Fibroblast of gingiva (primary cell): ENCODE measurements at regions not wholly inside any gene's neighbourhood (a gene's known extent, or its start where the extent isn't known, plus 50 kb on each side); places are given as distances from the start of the nearest gene placed in this dataset.

Experiments
- DNase-seq: peaks from one replicate; pipeline ENCODE4 v3.0.0-alpha.2; 2011; ENCODE audit warnings: low read depth

DNA sequence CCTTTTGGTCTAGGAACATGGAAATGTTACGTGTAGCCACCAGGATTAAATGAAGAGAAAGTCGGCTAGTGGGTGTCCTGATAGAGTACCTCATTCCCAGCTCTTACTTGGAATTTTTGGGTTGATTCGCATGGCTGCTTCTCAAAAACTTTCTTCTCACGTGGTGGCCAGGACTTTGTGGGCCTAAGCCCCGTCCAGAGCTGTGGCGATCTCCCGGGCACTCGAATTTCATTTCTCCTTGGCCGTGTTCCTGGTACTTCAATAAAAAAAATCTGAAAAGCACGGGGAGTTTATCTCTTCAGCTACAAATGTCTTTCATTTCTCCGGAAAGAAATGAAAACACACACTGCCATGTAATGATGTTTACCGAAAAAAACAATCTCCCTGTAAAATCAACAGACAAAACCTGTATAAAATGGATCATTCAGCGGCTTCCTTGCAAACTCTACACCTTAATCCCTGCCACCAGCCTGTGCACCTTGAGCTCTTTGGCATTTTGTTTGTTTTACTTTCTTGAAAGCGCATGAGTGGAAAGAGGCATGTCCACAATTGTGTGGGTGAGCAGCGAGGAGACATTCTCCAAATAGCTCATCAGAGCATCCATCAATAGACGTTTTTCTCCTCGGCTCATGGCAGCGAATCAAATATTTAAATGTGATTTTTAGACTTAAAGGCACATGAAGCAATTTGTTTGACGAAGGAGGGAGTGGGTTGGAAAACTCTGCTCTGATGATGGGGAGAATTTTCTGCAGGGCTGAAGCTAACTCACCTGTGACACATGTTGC, 173.1 kb downstream of the TFAP2C start:
- DNase-seq: peak; percentile 50

DNA sequence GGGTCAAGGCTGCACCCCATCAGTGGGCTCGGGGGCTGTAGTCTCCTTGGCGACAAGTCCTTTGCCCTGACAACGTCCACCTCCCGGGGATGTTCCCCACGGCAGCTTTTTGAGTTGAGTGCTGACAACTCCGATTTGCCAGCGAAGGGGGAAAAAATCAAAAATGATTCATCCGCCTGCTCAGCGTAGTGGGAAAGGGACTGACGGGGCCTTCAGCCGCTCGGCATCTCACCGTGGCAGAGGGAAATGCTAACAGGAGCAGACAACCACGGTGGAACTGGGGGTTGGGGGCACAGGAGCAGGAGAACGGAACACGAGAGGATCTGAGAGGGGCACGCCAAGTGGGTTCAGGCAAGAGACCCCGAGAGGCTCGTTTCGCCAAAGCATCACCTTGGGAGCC, 173.7 kb downstream of the TFAP2C start:
- no peak for DNase-seq

DNA sequence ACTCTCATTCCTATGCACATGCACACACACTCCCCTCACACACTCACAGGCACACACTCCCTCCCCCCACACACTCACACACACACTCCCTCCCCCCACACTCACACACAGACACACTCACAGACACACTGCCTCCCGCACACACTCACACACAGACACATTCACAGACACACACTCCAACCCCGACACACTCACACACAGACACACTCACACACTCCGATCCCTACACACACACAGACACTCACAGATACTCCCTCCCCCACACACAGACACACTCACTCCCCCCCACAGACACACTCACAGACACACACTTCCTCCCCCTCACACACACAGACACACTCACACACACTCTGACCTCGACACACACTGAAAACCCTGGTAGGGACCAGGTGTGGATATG, 176.2 kb downstream of the TFAP2C start:
- DNase-seq: no peak

DNA sequence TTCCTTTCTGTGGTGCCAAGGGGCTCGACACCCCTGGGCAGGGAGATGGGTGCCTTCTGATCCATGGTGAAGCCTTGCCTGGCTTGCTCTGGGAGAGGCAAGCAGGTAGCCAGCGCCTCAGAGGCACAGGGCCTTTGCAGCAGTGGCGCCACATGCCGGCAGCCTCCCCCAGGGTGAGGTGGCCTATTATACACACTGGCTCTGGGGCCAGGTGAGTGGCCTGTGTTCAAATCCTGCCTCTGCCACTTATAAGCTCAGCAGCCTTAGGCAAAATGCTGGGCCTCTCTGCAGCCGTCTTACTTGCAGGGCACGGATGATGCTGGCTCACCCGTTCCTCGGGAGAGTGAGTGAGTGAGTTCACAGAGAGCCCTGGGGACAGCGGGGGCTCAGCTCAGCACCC, 176.9 kb downstream of the TFAP2C start:
- no peak for DNase-seq

DNA sequence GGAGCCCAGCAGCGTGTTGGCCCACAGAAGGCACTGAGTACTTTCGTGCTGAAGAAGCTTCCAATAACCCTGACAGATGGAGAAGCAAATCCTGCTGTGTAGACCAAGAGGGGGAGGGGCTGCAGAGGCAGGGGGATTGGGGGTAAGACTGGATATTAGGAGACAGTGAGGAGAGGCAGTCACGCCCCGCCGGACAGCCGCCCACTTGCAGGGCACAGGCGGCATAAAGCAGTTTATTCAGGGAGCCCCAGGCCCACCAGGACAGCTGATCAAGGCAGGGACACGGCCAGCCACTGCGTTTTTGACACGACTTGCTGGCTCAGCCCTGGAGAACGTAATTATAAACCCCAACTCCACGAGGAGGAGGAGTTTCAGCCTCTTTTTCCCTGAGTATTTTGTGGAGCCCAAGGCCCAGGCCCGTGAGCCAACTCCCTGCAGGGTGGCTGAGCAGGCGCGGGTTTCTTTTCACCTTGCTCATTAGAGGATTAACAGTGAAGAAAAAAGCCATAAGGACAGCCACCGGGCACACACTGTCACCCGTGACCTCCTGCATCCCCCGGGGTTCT, 177.9 kb downstream of the TFAP2C start:
- no peak for DNase-seq

DNA sequence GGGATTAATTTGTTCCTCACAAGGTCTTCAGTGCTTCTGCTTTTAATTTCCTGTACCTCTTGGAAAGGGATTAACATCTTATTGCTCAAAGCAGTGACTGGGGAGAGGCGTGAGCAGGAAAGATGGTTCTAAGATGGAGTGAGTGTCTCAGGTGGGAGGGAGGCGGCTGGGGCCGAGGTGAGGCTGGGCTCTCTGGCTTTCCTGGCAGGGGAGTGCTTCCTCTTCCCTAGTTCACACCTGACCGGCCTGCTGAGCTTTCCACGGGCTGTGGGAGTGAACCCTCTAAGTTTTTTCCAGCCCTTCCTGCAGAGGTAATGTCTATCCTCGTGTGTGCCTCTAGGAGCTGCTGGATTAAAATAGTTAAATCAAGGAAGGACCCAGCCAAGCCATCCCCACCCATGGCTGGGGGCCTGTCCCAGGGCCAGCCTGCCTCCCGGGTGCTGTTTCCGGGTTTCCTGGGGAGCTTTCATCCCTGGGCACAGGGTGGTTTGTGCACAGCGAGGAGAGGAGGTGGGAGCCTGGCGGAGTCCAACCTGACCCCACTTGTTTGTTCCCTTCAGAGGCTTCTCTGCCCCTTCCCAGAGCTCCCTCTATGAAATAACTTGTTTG, 179.1 kb downstream of the TFAP2C start:
- no peak for DNase-seq

DNA sequence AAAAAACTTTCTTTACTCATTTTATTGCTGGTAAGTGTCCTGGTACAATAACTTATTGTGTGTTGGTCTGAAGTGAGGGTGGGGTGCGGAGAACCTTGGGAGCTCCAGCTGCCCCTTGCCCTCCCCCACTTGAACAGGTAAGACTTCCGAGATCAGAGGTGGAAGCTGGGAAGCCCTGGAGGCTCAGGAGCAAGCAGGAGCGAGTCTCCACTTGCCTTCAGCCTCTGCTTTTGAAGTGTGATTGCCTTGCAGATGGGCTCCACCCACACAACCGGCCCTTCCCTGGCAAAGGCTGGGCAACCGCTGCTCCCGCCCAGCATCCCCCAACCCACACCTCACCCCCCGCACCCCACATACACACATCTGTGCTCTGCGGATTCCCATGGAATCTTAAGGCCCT, 179.6 kb downstream of the TFAP2C start:
- no peak for DNase-seq

DNA sequence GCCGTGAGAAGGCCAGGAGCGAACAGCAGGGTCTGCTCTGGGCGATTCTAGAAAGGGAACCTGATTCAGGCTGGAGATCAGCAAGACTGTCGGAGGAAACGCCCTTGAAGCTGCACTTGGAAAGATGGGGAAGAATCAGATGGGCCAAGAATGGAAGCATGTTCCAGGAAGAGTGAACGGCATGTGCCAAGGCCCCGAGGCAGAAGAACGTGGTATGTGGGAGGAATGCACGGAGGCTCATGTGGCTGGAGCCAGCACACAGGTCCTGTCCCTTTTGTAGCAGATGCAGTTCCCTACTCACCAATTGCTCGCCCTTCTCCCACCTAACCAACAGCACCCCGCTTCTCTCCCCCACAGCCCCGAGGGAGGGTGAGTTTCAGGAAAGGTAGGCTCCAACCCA, 180.6 kb downstream of the TFAP2C start:
- DNase-seq: no peak

DNA sequence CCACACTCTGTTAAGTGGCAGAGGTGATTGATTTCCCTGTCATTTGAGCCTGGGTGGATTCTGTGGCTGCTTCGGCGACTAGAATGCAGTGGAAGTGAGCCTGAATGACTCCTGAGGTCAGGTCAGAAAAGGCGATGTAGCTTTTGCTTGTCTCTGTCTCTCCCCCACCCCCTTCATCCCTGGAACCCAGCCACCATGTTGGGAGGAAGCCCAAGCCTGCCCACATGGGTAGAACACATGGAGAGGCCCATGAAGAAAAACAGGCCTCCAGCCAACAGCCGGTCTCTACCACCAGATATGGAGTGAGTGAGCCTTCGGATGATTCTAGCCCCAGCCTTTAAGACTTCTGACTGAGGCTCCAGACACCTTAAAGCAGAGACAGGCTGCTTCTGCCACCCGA, 181.0 kb downstream of the TFAP2C start:
- no peak for DNase-seq

DNA sequence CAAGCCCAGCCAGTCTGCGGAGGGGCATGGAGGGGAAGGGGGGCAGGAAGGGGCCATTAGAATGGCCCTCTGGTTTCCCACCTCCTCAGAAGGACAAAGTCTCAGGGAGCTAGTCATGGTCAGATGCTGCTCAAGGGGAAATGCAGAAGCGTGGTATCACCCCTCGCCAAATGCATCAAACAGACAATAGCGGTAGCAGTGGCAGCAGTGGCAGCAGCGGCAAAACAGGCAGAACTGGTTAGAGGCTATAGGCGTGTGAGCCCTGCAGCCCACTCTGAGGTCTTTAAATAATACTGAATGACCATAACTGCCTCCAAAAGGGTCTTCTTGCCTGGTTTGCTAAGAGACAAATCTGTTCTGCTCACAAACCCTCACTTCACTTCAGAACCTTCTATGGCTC, 186.7 kb downstream of the TFAP2C start:
- DNase-seq: no peak

DNA sequence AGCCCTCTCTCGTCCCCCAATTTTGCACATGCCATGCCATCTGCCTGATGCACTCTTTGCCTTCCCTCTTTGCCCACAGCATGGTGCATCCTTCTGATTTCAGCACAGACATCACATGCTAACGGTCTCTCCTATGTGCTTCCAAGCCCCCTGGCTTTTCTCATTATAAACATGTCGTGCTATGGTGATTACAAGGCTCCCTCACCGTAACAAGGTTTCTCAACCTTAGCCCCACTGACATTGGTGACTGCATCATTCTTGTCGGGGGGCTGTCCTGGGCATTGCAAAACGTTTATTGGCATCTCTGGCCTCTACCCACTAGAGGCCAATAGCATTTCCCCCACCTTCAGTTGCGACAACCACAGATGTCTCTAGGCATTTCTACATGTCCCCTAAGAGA, 187.2 kb downstream of the TFAP2C start:
- DNase-seq: peak; percentile 45

DNA sequence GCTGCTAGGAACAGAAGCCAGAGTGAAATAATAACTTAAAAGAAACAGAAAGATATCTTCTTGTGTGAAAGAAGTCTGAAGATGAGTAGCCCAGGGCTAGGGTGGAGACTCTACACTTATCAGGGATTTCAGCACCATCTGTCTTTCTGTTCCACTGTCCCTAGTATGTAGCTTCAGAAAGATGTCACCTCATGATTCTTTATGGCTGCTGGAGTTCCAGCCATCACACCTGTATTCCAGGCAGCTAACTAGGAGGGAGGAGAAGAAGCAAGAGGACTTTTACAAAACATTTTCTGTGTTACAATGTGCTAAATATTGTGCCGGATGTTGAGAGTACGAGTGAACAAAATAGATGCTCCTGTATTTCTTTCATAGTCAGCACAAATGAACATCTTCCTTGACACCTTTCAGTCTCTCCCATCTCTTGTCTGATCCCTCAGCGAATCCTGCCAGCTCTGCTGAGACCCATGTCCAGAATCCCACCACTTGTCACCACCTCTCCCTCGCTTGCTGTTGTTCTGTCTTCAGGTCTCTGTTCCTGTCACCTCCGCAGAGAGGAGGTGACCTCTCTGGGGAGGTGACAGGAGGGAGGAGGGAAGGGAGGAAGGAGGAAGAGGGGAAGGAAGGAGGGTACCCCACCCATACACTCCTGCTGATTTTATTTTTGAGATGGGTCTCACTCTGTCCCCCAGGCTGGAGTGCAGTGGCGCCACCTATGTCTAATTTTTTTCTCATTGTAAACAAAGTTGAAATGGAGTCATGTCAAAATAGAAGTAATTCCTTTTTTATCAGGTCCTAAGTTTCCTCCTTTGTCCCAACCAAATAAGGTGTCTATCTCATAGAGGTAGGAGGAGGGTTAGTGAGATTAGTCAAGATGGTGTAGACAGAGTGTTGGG, 188.9 kb downstream of the TFAP2C start:
- no peak for DNase-seq

DNA sequence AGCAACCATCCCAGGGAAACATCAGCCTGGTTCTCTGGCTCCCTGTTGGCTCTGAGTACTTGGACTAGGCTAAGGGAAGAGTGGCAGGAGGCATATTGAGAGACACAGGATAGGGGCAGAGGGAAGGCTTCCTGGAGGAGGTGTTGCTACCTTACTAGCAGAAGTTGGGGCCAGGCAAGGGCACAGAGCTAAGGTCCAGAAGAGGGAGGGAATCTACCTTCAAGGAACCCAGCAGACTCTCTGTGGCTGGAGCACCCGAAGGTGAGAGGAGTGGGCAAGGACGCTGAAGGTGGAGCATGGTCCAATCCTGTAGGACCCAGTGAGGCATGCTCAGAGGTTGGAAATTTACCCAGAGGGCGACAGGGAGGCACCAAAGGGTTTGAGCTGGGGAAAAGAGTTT, 191.9 kb downstream of the TFAP2C start:
- DNase-seq: no peak

DNA sequence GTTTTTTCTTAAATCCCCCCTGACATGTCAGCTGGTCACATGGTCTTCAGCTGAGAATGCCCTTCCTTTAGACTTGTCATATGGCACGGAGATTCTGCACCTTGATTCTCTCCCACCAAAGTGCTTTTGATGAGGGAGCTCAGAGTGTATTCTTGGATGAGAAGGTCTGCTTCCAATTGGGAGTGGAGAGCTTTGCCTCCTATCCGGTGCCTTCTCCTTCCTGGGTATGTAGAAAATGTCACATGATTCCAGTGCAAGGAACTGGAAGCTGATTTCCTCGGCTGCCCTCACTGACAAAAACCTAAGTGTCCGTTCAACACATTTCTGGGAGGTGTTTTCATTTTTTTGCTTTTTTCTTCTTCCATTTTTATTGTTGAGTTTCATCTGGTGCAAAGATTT, 197.2 kb downstream of the TFAP2C start:
- no peak for DNase-seq

DNA sequence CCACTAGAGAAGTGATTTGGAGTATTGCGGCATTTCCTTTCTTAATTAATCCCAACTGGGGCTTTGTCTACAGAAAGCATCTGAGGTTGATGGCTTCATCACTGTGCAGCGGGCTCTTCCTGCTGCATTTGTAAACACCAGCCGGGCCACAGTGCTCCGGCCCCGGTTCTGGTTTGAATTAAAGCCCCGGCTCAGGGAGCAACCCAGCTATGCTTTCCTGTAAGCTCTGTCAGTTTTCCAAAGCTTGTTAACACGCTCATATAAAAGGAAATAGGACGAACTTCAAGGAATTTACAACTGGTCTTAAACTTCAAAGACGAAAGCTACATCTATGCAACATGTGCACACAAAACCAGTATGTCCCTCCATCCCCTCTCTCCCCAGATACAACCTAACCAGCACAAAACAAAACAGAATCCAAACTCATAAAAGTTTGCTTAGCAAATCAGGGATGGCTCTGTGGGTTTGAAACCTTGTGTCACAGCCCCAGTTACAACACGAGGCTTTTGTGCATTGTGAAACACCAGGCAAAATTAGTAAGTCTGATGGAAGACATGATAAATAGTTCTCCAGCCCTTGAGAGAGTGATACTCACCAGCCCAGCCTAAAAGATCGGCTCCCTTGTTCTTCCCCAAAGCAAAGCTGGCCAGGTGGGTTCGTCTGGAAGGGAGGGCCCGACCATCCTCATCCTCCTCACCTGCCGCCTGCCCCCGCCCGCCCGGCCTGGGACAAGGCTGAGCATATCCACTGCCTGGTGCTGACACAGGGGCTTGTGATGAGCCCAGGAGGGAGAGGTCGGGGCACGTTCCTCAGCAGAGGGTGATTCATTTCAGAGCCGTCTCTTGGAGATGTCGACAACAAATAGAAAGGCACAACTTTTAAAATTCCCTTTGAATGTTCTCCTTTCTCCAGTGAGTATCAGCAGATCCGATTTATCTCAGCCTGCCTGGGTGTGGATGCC, 197.9 kb downstream of the TFAP2C start:
- DNase-seq: peak; percentile 95

DNA sequence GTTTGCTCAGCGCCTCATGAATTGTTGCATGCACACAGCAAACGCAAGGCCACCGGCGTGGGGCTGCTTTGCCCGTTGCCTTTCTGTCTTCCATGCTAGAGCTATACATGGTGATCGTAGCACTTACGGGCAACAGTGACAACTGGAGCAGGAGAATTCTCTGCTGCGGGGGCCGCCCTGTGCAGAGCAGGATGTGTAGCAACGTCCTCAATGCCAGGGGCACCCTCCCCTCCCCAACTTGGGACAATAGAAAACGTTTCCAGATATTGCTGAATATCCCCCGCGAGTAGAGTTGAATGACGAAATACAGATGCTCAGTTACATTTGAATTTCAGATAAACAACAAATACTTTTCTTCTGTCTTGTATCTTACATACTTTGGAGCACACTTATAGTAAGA, 198.7 kb downstream of the TFAP2C start:
- DNase-seq: peak; percentile 68

DNA sequence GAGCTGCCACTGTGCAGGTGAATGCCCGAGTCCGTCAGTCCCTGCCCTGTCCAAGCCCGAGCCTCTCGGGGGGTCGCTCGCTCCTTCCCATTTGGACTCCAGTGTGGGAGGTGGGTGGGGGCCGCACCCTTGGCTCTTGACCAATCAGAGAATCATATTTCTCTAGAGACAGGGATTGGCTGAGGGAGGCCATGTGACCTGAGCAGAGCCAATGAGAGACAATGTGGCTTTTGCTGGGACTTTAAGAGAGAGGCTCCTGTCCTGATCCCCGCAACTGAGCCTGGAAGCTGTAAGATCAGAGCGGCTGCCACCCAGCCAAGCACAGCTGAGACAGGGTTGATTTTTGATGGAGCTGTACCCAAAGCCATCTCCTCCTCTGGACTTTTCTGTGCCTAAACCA, 199.3 kb downstream of the TFAP2C start:
- no peak for DNase-seq

DNA sequence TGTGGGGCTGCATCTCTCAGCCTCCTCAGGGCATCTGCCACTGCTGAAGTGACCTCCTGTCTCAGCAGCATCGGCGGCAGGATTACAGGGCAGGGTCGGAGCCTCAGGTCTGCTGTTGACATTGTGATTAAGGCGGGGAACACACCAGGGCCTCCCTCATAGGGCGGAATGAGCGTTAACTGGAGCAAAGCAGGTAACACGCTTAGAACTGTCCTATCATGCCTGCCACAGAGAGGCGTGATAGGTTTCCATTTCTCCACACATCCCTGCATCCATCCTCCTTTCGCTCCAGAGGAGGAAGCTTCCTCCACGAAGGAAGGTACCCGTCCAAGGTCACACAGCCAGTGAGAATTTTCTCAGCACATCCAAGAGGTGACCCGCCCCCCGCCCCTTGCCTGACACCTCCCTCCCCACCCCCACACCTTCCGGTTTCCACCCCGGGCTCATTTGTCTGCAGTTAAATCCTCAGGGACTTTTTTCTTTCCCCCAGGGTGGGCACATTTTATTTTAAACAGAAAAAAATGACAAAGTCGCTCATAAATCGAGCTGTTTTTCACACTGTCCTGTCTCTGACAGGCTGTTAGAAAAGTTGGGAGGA, 200.8 kb downstream of the TFAP2C start:
- DNase-seq: no peak

DNA sequence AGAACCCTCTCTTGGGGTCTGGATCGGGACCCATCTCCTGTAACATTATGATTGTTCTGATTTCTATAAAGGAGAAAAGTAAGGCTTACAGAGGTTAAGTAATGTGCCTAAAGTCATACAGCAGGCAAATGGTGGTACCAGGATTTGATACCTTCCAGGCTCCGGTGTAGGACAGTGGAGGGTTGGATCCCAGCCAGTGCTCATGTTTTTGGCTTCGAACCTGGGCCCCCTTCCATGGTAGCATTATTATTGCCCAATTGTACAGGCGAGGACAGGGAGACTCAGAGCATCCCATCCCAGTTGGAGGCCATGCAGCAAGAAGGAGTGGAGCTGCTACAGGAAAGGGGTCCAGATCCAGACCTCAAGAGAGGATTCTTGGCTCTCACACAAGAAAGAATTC, 202.7 kb downstream of the TFAP2C start:
- DNase-seq: no peak

DNA sequence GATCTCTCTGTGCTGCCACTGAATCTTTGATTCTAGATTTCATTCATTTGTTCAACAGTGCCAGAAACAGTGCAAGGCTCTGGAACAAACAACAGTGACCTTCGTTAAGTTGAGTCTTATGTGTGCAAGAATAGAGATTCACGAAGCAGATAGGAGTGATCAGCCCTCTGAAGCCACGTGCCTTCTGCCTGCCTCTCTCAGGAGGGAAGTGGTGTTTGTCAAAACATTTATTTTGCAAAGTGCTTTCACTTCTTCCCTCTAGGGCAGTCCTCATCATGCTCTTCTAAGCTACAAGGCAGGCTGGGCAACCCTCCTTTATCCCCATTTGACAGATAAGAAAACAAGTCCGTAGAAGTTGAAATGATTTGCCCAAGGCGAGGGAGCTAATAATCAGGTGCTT, 204.3 kb downstream of the TFAP2C start:
- DNase-seq: no peak
